HTR-8/SVneo (cell line): ENCODE measurements at regions not wholly inside any gene's neighbourhood (a gene's known extent, or its start where the extent isn't known, plus 50 kb on each side); places are given as distances from the start of the nearest gene placed in this dataset.

Source experiments
- DNase-seq: peaks from one replicate; pipeline ENCODE4 v3.0.0; 2011; ENCODE audit warnings: low spot score, mixed read lengths; ENCODE audit not compliant: insufficient read length
- FAIRE-seq: peaks from 2 replicates; lab custom pipeline; 2011; peaks lifted over from hg19 to GRCh38; lab: Jason Lieb, UNC

DNA sequence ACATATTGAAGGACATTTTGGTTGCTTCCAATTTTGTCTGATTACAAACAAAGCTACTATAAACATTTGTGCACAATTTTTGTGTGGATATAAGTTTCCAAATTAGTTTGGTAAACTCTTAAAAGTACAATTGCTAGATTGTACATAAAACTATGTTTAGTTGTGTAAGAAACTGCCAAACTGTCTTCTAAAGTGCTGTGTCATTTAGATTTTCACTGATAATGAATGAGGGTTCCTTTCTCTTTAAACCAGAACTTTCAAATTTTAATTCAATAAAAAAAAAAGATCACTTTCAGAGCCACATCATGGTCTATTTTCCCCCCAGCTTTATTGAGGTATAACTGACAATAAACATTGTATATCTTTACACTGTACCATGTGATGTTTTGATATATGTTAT lies 74.0 kb upstream of the TRPC7 start:
- no peak for FAIRE-seq
- DNase-seq: no peak

DNA sequence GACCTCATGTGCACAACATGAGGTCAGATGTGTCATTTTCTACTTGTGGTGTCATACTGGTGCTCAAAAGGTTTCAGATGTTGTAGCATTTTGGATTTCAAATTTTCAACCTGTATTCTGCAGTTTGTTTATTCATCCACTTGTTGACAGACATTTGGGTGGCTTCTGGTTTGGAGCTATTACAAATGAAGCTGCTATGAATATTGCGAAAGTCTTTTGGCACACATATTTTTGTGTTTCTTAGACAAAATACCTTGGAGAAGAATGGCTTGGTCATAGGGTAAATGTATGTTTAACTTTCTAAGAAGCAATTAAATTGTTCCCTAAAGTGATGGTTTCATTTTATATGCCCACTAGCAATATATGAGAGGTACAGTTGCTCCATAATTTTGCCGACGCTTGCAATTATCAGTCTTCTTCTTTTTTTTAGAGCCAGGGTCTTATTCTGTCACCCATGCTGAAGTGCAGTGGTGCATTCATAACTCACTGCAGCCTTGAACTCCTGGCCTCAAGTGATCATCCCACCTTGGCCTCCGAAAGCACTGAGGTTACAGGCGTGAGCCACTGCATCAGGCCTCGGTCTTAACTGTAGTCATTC lies 70.7 kb upstream of the TRPC7 start:
- DNase-seq (no peak), FAIRE-seq (no peak)

DNA sequence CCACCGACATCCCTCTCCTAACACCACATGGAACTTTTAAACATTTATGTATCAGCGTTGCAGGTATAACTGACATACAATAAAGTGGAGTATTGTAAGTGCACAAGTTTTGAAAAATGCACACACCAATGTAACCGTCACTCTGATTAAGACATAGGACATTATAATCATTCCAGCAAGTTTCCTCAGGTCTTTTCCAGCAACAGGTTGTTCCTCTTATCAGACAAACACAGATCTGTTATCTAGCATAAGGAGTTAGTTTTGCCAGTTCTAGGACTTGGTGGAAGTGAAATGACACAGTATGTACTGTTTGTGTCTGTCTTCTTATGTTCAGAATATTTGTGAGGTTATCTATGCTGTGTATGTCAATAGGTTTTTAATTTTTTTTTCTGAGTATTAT lies 69.5 kb upstream of the TRPC7 start:
- DNase-seq (no peak), FAIRE-seq (no peak)

DNA sequence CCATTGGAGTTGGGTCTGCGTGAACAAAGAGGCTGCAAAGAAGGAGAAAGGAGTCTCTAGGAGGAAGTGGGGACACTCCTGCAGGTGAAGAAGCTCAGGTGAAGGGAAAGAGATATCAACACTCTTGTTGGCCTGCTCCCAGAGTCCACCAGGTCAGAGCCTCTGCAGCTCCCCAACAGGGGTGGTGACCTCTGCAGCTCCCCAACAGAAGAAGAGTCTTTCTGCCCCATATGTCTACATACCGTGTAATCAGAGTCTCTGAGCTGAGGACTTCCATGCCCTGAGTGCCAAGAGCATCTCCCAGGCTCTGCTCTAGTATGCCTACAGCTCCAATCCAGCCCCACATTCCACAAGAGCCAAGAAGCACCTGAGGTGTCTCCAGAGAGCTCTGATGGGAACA lies 67.4 kb upstream of the TRPC7 start:
- FAIRE-seq (no peak), DNase-seq (no peak)

DNA sequence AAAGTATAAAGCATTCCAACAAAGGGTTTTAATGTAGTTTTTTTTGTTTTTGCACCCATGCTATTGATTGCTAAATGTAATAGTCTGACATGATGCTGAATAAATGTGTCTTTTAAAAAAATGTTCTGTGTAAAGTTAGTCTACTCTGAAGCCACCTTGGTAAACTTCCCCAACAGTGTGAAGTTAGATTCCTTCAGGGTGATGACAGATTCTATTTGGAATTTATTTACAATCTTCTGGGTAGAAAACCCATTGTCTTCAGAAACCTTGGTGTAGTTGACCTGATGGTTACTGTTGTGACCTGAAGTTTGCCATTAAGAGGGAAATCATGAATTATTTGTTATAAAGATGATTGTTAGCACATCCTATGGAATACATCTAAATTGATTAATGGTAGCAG lies 64.7 kb upstream of the TRPC7 start:
- FAIRE-seq: no peak
- no peak for DNase-seq

DNA sequence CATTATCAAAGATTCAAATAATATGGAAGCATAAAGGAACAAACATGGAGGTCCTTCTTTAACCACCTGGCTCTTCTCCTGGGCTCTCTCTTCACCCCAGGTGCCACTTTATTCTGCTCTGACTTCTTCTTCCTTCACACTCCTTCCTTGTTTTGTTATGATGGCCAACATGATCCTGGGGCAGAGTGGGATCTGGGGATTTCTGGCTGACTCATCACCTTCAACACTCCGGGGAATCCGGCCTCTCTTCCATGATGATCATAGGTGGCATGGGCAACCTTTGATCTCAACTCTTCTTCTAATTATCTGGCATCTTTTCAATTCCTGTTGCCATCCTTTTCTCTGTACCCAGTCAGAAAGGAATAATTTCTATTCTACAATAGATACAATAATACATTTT lies 62.1 kb upstream of the TRPC7 start:
- FAIRE-seq: no peak
- DNase-seq: no peak

DNA sequence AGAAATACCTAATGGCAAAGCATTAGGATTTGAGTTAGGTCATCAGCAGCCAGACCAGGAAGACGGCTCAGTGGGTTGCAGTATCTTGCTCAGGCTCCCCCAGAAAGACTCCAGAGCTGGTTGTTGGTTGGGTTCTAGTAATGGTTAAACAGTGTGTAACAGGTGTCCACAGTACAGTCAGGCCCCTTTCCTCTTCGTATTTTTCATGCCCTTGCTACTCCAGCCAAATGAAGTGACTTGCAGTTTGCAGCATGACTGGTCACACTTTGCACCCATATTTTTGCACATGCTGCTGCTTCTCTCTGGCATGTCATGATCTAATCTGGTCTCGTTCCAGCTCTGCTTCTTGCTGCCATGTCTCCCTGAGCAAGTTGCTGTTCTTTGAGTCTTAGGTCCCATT lies 60.6 kb upstream of the TRPC7 start:
- DNase-seq (no peak), FAIRE-seq (no peak)

DNA sequence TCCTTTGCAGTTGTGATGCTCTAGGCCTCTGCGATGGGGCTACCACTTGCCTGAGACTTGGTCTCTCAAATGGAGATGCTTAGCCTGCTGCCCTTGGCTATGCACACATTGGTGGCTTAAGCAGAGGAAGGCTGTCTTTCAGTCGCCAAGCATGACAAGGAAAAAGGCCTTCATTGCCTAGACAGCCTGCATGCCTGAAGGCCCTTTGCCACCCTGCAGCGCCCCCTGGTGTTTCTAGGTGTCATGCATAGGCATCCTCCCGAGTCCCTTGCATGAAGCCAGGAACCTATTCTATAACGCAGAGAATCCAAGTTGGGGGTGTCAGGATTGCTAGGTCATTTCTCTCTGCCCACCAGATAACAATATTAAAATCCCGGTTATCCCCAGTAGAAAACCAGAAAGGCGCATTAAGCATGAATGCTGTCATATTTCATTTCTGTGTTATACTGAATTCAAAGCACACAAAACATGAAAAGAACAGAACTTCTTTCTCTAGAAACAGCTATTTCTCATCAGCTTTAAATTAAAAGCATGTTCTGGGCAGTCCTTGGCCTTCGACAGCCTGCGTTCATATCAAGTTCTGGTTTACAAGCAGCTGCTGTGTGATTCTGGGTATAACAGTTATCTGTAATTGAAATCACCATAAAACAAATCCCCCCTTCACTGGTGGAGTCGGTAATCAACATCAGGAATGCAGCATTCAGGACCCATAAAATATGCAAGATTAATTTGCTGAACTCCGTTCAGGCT lies 59.7 kb upstream of the TRPC7 start:
- peak; percentile 53 for DNase-seq
- no peak for FAIRE-seq

DNA sequence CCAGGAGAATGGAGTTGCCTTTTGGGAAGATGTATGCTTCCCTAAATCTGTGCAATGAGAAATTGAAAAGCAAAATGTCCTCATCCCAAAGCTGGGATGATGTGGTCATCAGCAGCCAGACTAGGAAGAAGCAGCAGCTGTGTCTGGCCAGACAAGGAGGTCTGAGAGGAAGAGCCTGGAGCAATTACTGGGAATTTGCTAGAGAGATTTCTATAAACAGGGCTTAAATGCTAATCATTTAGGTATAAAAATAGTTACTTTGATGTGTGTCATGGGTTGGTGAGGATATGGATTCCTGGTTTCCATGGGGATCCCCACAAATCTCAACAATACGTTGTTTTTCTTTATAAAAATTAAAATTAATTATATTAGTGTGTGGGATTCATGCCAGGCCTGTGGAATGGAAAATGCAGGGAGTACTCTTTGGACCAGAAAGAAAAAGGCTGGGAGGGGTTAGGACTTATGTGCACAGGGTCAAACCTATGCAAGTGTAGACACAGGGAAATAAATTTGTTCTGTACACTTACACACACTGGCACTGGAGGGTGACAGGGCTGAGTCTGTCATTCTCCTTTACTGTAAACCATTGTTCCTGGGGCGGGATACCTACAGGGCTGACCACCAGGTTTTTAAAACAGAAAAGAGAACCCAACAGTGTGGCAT lies 58.7 kb upstream of the TRPC7 start:
- FAIRE-seq: no peak

DNA sequence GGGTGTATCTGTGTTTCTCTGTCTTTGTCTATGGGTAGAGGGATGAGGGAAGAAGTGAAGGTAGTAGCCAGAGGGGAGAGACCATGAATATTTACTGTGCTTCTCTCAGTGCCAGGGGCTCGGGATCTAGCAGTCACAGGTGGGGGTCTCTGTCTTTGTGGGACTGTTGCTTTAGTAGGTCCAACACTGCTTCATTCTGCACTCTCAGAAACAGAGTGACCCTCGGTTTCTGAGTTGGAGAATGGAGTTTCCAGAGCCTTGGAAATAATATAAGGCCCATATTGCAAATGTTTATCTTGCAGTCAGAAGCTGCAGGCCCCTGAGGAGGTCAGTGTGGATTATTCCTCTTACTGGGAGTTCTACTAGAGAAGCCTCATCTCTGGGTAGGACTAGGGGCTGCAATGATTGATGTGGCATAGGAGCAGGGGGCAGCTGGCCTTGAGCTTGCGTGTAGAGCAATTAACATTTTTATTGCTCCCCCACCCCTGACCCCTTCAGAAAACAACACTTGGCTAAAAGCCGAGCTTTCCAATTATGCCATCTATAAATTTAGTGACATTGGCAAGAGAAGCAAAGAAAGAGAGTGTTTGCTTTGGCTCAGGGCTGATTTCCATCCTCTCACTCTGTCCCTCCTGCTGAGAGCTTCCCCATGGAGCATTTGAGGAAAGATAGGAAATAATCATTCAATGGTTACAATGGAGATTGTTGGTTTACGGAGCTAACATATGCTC lies 55.0 kb upstream of the TRPC7 start:
- FAIRE-seq (no peak), DNase-seq (no peak)

More for the DNA sequence above, 58.7 kb upstream of the TRPC7 start:
- no peak for DNase-seq

DNA sequence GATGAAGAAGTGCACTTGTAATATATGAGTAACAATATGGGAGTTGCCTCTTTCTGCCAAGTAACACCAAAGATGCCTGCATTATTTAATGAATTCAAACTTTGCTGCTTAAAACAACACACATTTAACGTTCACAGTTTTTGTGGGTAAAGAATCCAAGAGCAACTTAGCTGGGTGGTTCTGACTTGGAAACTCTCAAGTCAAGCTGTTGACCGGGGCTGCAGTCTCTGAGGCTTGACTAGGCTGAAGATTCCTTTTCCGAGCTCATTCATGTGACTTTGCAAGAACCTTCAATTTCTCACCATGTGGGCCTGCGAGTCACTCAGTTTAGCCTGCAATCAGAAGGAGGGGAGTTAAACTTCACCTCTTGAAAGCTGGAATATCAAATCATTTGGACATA lies 53.0 kb upstream of the TRPC7 start:
- DNase-seq: no peak
- FAIRE-seq: no peak
